ENCODE measurements at regions not wholly inside any gene's neighbourhood (a gene's known extent, or its start where the extent isn't known, plus 50 kb on each side); places are given as distances from the start of the nearest gene placed in this dataset.

- no peaks in the 10 kb centered on the region for H3K36me3 ChIP-seq
- DNase-seq (no peak), ATAC-seq (ENCODE audit: low FRiP score in 2 of 2) (no peak)
- peaks cover 21 to 37% (median 31%) of the 10 kb centered on the region in 4 donors for H3K4me1 ChIP-seq
- H3K27me3 ChIP-seq = no peaks in the 10 kb centered on the region
- no peak overlapping the region for H3K4me3 ChIP-seq
- H3K9me3 ChIP-seq = no peaks in the 10 kb centered on the region
- no peak overlapping the region for H3K27ac ChIP-seq
- WGBS, 2 donors = 60 to 61% methylated on average over 3 of the region's 3 CpGs
- no peak for TF ChIP-seq POLR2A (IDR thresholded peaks at IDR 0.05)
- no peak for TF ChIP-seq CTCF (IDR thresholded peaks at IDR 0.05)
- TF ChIP-seq POLR2AphosphoS5 (IDR thresholded peaks at IDR 0.05) = no peak
- no peak for TF ChIP-seq EP300 (IDR thresholded peaks at IDR 0.05)
Observed at GRCh38 chr2:207241198-207241597, 75.5 kb upstream of the KLF7 start.

GRCh38 chr2:207243601-207244000 is 77.9 kb upstream of the KLF7 start:
- Histone ChIP-seq H3K4me3 (no peak overlapping the region), H3K27ac (no peak overlapping the region), H3K36me3 (no peaks in the 10 kb centered on the region), H3K9me3 (no peaks in the 10 kb centered on the region), H3K4me1 (peaks cover 17 to 24% (median 21%) of the 10 kb centered on the region in 4 donors), H3K27me3 (no peaks in the 10 kb centered on the region)
- DNase-seq = no peak
- WGBS, 2 donors = 100% methylated on average over 1 of the region's 1 CpG
- ATAC-seq (ENCODE audit: low FRiP score in 2 of 2) = no peak
- TF ChIP-seq EP300 (IDR thresholded peaks at IDR 0.05) = no peak
- no peak for TF ChIP-seq CTCF (IDR thresholded peaks at IDR 0.05)

- Histone ChIP-seq H3K9me3 (no peaks in the 10 kb centered on the region), H3K4me1 (peaks cover under 1 to 13% (median 7%) of the 10 kb centered on the region in 4 donors), H3K27me3 (no peaks in the 10 kb centered on the region), H3K27ac (no peak overlapping the region), H3K4me3 (no peak overlapping the region), H3K36me3 (no peaks in the 10 kb centered on the region)
- no peak for TF ChIP-seq EP300 (IDR thresholded peaks at IDR 0.05)
- no peak for TF ChIP-seq CTCF (IDR thresholded peaks at IDR 0.05)
- TF ChIP-seq POLR2A (IDR thresholded peaks at IDR 0.05) = no peak
- TF ChIP-seq POLR2AphosphoS5 (IDR thresholded peaks at IDR 0.05) = no peak
- 78 to 82% methylated on average over 7 of the region's 7 CpGs for WGBS, 2 donors
- no peak for DNase-seq
- no peak for ATAC-seq (ENCODE audit: low FRiP score in 2 of 2)
Observed at GRCh38 chr2:207244971-207245925, 79.5 kb upstream of the KLF7 start.

GRCh38 chr2:207248702-207249377 is 83.1 kb upstream of the KLF7 start:
- Histone ChIP-seq H3K9me3 (no peaks in the 10 kb centered on the region), H3K27me3 (no peaks in the 10 kb centered on the region), H3K27ac (no peak overlapping the region), H3K4me3 (no peak overlapping the region), H3K4me1 (peaks cover 0 to 6% (median under 1%) of the 10 kb centered on the region in 4 donors), H3K36me3 (no peaks in the 10 kb centered on the region)
- WGBS, 2 donors = 89 to 96% methylated on average over 4 of the region's 4 CpGs
- DNase-seq (no peak), ATAC-seq (ENCODE audit: low FRiP score in 2 of 2) (no peak)
- no peak for TF ChIP-seq POLR2A (IDR thresholded peaks at IDR 0.05)
- TF ChIP-seq CTCF (IDR thresholded peaks at IDR 0.05) = no peak
- TF ChIP-seq POLR2AphosphoS5 (IDR thresholded peaks at IDR 0.05) = no peak
- no peak for TF ChIP-seq EP300 (IDR thresholded peaks at IDR 0.05)

Data from upper lobe of left lung (tissue), 6 donors.